HFF-Myc (cell line): ENCODE measurements at regions not wholly inside any gene's neighbourhood (a gene's known extent, or its start where the extent isn't known, plus 50 kb on each side); places are given as distances from the start of the nearest gene placed in this dataset.

Experiments used
- DNase-seq: peaks from one replicate; pipeline ENCODE4 v3.0.0-alpha.2; 2011; ENCODE audit warnings: low read depth; ENCODE audit errors: extremely low read depth
- H3K4me3 ChIP-seq: replicated peaks from 2 replicates; pipeline ENCODE4 v1.5.1; 2011; ENCODE audit warnings: low read depth, mild to moderate bottlenecking, control low read depth, low read length
- TF ChIP-seq, protein P1 (sequence below): IDR thresholded peaks from 2 replicates; pipeline ENCODE4 v1.5.1; 2012; ENCODE audit warnings: mild to moderate bottlenecking, low read depth, low read length, control low read depth; ENCODE audit errors: missing control alignments

GRCh38 chr3:146305808-146306423 is 55.0 kb upstream of the PLSCR4 start:
- TF ChIP-seq, protein P1, sequence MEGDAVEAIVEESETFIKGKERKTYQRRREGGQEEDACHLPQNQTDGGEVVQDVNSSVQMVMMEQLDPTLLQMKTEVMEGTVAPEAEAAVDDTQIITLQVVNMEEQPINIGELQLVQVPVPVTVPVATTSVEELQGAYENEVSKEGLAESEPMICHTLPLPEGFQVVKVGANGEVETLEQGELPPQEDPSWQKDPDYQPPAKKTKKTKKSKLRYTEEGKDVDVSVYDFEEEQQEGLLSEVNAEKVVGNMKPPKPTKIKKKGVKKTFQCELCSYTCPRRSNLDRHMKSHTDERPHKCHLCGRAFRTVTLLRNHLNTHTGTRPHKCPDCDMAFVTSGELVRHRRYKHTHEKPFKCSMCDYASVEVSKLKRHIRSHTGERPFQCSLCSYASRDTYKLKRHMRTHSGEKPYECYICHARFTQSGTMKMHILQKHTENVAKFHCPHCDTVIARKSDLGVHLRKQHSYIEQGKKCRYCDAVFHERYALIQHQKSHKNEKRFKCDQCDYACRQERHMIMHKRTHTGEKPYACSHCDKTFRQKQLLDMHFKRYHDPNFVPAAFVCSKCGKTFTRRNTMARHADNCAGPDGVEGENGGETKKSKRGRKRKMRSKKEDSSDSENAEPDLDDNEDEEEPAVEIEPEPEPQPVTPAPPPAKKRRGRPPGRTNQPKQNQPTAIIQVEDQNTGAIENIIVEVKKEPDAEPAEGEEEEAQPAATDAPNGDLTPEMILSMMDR = no peak
- no peak for DNase-seq
- no peak overlapping the region for H3K4me3 ChIP-seq

DNA sequence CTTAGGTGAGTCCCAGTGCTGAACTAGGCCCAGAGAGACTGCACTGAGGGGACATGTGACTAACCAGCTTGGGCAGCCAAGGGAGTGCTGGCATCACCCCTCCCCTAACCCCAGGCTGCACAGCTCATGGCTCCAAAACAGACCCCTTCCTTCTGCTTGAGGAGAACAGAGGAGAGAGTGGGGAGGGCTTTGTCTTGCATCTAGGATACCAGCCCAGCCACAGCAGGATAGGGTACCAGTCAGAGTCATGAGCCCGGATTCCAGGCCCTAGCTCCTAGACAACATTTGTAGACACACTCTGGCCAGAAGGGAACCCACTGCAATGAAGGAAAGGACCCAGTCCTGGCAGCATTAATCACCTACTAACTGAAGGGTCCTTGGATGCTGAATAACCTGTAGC is 49.9 kb upstream of the PLSCR4 start:
- no peak overlapping the region for H3K4me3 ChIP-seq
- no peak for DNase-seq
- TF ChIP-seq, protein P1 = no peak
